ENCODE measurements at regions not wholly inside any gene's neighbourhood (a gene's known extent, or its start where the extent isn't known, plus 50 kb on each side); places are given as distances from the start of the nearest gene placed in this dataset.

GRCh38 chr1:181430015-181430885, 53.1 kb upstream of the CACNA1E start:
- DNase-seq (ENCODE audit: low read depth): no peak

Data from stimulated activated CD8-positive, alpha-beta memory T cell treated with anti-CD3 and anti-CD28 coated beads, Interleukin-4, amount 100 ng/mL, for 24 hours (primary cell).